RCC 7860 (cell line): ENCODE measurements at regions not wholly inside any gene's neighbourhood (a gene's known extent, or its start where the extent isn't known, plus 50 kb on each side); places are given as distances from the start of the nearest gene placed in this dataset.

Experiments used
- DNase-seq: peaks from one replicate; pipeline ENCODE4 v3.0.0-alpha.2; 2015; ENCODE audit warnings: low spot score
- FAIRE-seq: peaks from 2 replicates; lab custom pipeline; 2012; peaks lifted over from hg19 to GRCh38; lab: Jason Lieb, UNC

DNA sequence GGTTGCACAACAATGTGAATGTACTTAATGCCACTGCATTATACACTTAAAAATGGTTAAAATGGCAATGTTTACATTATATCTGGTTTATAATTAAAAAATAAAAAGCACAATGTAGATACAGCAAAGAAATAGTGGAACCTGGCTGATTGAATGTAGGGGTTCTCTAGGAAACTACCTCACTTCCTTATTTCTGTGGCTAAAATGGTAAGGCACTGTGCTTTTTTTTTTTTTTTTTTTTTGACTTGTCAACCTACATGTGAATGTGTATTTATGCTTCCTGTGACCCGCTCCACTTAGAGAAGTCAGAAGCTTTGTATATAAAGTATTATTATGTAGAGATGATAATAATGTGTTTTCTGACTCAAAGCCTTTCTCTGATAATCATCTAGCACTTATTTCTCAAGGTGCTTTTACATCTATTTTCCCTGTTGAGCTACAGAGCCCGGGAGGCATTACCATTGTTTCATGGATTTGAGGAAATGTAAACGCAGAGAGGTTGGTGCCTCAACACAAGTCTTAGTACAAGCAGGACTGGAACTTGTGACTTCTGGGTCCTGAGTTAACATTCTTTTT lies 55.0 kb downstream of the SOX4 start:
- FAIRE-seq (no peak), DNase-seq (no peak)

DNA sequence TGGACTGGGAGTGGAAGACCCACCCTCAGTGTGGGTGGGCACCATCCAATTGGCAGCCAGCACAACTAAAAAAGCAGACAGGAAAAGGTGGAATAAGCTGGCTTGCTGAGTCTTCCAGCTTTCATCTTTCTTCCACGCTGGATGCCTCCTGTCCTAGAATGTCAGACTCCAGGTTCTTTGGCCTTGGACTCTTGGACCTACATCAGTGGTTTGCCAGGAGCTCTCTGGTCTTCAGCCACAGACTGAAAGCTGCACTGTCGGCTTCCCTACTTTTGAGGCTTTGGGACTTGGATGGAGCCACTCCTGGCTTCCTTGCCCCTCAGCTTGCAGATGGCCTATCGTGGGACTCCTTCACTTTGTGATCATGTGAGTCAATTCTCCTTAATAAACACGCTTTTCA lies 59.8 kb downstream of the SOX4 start:
- no peak for DNase-seq
- FAIRE-seq: no peak

DNA sequence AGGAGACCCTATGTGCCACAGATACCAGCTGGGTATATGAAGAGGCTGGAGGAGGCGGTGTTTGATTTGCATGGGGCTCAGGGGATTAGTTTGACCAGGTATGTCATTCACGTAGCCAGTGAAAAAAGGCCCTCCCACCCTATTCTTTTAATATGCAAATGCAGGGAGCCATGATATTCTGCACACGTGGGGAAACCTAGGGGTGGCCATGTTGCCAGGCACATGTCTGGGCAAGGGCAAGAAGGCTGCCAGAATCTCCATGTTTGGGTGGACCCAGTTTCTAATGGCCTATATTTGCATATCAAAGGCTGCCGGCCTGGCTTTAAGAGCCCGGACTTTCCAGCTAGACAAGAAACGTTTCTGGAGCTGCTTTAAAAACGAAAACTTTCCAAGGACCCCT lies 60.4 kb downstream of the SOX4 start:
- no peak for FAIRE-seq
- DNase-seq: no peak

DNA sequence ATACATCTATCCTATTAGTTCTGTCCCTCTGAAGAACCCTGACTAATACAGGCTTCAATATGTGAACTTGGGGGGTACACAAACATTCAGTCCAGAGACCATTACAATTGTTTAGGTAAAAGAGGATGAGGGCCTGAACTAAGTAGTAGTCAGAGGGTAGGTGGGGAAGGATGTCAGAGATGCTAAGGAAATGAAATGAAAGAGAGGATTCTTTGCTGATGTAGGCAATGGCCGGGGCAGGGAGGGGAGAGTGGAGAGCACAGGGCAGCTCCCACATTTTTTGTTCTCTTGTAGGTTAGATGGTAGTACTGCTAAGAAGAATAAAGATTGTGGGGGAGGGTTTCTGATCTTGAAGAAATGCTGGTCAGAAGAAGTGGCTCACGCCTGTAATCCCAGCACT lies 60.8 kb downstream of the SOX4 start:
- FAIRE-seq (no peak), DNase-seq (no peak)

DNA sequence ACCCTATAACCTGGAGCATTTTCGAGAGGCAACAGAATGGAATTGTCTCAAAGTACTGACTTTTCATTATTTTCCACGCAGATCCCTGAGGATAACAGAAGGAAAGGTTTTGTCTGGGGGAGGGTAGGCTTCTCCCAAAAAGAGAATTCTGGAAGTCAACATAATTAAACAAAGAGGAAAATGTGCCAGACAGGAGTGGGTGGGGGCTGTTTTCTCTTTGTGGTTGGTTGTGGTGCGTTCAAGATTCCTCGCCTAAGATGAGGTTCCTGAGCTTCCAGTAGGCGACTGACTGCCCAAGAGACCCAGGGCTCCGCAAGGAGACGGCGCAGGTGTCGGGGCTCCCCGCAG lies 70.4 kb downstream of the SOX4 start:
- no peak for FAIRE-seq
- DNase-seq: no peak

DNA sequence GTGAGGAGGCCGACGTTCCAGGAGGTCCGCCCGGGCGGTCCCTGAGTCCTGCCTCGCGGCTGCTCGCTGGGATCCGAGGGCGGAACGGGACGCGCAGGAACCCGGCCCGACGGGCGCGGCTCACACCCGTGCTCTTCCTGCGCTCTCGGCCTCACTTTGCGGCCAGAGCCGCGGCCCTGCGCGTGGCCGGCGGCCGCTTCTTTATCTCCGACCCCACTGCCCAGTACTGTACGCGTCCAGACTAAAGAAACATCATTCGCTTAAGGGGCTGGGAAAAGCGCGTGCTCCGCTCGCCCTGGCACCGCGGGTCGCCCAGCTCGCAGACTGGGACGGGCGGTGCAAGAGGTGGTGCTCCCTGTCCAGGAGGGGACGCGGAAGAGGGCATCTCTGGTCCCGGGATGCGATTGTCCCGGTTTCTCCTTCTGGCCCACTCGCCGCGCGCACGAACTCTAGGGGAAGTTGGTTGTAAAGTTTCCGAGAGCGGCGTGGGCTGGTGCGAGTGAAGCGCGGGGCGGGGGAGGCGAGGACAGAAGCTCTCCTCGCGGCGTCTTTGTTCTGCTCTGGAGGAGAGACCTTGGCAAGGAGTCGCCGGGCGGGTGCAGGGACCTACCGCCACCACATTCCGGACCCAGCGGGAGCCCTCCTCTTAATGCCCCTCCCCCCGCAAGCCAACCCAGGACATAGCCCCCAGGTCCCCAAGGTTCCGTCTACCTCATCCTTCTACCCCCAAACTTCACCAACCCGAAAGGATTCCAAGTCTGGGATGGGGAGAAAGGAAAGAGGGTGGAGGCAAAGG lies 71.0 kb downstream of the SOX4 start:
- FAIRE-seq (no peak), DNase-seq (no peak)

DNA sequence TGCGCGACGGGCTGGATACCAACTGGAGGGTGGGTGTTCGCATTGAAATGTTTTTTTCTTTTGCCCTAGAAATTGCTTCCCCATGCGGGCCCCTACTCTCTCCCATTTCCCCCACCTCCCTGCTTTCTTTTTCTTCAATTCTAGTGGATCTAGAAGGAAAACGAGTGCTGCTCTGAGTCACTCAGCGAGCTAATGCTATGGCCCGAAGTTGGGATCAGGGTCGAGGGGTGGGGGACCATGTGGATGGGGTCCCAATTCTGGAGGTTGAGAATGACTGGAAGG lies 71.5 kb downstream of the SOX4 start:
- FAIRE-seq (no peak), DNase-seq (no peak)

DNA sequence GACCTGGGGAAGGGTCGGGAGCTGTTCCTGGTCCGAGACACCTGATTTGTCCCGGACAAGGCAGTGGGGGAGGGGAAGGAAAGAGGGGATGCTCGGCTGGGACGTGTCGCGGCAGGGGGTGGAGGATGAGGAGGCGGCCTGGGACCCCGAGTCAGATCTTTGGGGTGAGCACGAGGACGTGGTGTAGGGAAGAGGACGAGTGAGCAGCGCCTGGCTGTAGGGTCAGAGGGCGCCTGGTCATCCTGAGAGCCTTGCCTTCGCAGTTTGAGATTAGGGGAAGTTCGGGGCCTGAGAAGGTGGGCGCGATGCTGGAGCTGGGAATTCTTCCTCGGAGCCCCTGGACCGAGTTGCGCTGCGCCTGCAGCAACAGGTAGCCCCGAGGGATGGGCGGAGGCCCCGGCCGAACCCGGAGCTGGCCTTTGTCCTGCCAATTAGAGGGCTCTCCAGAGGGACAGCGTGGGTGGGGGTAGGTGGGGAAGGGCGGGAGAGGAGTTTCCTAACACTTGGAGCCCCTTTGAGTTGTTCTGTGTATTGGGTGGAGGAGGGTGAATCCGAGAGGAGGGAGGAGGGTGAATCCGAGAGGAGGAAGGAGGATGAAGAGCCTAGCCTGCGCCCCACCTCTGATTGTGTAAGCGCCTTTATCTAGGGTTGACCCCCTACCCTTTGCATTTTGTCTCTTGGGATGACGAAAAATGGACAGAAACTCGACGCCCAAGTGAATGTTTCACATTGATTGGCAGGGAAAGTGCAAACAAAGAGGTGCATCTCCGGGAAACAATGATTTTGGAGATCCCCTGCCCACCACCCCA lies 72.0 kb downstream of the SOX4 start:
- FAIRE-seq (no peak), DNase-seq (no peak)

DNA sequence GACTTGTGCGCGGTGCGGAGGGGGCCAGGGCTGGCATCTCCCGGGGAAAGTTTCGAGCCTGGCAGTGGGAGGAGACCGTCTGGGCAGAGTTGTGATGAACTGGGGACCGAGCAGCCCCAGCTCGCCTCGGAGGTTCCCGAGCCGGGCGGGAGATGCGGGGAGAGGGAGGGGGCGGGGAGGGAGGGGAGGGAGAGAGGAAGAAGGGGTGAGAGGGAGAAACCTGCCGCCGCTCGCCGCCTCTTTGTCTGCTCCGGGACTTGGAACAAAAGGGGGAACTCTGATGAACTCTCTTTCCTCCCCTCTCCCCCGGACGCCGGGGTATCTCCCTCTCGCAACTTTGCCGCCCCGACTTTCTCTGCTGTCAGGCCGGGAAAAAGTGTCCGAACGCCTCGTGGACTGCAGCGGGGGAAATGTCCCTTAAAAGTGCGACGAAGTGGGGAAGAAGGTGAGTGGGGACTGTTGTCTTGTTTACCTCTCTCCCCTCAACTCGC lies 72.7 kb downstream of the SOX4 start:
- no peak for FAIRE-seq

DNA sequence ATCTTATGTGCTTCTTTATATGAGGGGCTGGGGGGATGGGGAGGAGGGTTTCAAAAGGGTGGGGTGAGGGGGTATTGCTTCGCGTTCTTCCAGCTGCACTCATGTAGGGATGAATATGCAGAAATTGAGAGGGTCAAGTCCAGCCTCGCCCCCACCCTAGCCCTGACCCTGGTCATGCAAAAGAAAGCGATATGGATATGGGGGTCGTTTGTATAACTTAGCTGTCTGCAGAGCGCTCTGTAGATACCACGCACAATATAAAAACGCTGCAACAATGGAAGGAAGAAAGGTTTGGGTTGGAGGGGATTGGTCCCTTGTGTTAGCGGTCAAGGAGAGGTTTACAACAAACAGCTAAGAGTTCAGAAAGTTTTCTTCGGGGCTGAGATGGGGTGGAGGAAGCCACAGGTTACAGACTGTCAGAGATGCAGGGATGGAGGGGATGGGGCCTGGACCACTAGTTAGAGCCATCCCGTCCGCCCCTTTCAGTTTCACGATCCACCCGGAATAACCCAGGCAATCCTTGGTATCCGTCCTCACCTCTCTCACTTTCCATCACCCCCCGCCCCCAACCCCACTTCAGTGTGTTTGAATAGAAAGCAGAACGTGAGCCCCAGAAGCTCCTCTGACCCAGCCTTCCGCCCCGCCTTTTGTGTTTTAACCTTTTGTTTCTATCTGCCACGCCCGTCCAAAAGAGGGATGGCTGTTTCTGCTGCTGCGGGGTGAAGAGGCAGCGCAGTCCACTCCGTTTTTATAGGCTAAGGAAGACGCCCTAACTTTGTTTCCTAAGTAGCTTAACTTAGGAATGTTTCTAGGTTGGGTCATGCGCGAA lies 73.5 kb downstream of the SOX4 start:
- FAIRE-seq: no peak
- DNase-seq: no peak

More for the DNA sequence above, 72.7 kb downstream of the SOX4 start:
- no peak for DNase-seq

DNA sequence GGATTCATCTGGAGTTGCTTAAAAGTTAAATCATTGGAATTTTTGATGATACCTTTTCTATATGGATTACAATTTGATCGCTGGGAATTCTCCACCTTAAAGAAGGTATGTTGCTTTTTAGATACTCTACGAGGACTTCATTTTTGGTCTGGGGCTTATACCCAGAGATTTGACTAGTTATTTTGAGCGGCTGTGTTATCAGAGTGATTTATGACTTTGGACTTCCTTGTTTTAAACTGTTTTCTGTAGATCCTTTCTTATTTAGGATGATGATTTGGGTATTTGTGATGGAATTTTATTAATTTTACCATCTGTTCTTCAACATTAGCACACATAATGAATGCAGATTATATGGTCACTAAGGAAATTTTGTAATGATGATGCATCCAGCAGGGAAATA lies 75.2 kb downstream of the SOX4 start:
- FAIRE-seq: no peak

DNA sequence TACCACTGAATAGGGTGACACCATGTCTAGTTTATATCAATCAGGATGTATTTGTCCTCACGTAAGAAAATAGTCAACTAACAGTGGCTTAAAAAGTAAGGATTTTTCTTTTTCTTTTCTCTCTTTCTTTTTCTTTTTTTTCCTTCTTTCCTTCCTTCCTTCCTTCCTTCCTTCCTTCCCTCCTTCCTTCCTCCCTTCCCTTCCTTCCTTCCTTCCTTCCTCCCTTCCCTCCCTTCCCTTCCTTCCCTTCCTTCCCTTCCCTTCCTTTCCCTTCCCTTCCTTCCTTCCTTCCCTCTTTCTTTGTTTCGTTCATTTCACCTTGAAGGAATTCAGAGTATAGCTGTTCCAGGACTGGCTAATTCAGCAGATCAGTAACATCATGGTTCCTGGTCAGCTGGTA lies 83.2 kb downstream of the SOX4 start:
- FAIRE-seq (no peak), DNase-seq (no peak)

More for the DNA sequence above, 75.2 kb downstream of the SOX4 start:
- DNase-seq: no peak

DNA sequence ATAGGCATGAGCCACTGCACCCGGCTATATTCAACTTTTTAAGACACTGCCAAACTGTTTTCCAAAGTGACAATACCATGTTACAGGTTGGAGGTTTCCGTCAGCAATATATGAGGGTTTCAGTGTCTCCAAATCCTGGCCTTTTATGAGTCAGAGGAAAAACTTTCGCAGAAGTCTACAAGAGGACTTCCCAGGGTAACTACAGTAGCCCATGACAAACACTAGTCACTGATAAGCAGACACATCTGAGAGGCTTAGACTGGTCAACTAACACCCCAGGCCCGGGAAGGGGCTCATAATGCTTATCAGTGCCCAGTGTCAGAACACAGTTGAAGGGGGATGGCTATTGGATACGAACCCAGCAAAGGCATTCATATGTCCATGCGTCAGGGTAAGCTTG lies 85.4 kb downstream of the SOX4 start:
- DNase-seq (peak; percentile 57), FAIRE-seq (no peak)

DNA sequence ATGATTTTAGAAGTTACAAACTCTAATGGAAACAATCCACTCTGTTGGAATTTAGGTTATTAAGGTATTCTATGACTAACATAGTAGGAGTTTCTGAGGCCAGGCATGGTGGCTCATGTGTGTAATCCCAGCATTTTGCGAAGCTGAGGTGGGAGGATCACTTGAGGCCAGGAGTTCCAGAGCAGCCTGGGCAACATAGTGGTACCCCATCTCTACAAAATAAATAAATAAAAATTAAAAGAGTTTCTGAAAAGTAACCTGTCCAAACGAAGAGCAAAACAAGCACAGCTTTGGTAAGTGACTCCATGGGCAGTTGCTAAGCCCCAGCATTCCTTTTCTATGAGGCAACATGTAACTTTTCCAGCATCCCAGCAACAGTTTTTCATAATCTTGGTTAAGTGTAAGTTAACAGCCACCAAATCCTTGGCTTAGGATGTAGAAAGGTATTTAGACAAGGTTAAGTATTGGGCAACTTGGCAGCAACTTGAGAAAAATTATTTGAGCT lies 86.3 kb downstream of the SOX4 start:
- DNase-seq (peak; percentile 62), FAIRE-seq (no peak)

DNA sequence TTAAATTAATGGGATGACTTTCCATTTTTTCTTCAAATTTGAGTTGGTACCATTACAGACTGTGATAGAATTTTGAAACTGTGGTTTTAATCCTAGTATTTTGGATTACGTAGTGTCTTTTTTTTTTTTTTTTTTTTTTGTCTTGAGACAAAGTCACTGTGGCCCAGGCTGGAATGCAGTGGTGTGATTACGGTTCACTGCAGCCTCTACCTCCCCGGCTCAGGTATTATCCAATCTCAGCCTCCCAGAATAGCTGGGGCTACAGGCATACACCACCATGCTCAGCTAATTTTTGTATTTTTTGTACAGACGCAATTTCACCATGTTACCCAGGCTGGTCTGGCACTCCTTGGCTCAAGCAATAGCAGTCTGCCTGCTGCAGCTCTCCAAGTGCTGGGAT lies 87.1 kb downstream of the SOX4 start:
- no peak for FAIRE-seq
- DNase-seq: no peak

DNA sequence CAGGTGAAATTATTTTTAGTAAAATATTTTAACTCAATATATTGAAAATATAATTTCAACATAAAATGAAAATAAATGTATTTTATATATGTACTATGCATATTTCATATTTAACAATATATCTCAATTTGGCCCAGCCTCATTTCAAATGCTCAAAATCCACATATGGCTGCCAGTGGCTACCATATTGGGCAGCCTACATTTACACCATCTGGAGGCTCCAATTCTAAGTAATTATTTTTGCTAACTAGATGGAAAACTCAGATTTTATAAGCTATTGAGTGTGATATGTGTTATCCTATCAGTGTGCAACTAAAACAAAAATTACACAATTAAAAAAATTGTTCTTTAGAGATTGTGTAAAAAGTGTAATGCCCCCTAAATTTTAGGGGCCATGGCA lies 96.9 kb downstream of the SOX4 start:
- FAIRE-seq: no peak

DNA sequence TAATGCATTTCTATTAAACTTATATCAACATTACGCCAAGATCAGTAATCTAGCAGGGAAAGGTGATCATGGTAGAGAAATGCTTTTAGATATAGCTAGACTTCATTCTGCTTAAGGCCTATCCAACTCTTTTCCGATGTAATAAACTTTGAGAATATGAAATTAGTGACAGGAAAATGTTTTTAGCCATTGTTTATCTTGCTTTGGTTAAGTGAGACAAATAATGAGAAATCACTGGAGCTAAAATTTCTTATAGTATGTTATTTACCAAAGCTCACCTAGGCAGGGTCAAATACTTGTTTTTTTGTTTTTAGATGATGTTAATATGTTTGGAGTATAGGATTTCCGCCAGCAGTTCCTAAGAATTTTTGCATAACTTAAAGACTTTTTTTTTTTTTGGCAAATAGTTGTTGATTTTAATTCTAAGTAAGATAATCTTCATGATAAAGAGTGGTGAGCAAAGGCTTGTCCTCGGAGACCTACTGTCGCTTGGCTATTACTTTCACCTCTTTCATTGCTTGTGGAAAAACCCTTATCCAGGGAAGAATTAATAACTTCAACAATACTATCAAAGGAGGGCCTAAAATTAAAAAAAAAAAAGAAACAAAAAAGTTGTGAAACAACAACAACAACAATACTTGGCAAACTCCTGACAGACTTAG lies 98.3 kb downstream of the SOX4 start:
- DNase-seq (no peak), FAIRE-seq (no peak)

More for the DNA sequence above, 96.9 kb downstream of the SOX4 start:
- DNase-seq: no peak

DNA sequence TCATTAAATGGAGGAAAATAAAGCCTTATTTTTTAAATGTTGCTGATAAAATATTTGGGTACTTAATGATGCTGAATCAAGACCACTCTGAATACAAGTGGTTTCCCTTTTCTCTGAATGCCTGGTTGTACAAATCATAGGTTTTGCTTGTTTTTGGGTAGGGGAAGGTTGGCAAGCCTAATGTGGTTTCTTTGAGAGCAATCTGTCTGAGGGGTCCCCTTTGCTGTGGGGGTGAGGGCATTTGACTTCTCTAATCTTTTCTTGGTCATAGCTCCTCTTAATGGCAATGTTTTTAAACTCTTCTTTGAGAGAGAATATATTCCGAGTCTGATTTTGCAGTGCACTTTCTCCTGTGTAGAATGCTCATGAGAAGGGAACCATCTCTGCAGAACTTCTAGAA lies 99.2 kb downstream of the SOX4 start:
- DNase-seq (no peak), FAIRE-seq (no peak)

DNA sequence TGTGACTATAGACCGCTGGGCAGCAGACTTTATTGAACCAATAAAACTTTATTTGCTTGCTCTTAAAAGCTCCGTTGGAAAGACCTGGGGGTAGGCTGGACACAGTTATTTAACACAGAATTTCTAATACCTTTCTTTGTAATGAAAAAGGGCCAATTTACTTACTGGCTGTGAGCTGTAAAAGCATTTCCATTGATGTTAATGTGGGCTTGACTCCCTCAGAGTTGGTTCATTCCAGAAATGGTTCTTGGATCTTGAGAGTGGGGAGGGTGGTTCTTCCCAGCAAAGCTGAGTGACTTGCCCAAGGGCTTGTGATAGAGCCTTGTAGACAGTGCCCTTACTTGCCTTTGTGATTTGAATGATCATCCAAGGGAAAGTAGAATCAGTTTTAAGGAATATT lies 100.6 kb downstream of the SOX4 start:
- DNase-seq (no peak), FAIRE-seq (no peak)

DNA sequence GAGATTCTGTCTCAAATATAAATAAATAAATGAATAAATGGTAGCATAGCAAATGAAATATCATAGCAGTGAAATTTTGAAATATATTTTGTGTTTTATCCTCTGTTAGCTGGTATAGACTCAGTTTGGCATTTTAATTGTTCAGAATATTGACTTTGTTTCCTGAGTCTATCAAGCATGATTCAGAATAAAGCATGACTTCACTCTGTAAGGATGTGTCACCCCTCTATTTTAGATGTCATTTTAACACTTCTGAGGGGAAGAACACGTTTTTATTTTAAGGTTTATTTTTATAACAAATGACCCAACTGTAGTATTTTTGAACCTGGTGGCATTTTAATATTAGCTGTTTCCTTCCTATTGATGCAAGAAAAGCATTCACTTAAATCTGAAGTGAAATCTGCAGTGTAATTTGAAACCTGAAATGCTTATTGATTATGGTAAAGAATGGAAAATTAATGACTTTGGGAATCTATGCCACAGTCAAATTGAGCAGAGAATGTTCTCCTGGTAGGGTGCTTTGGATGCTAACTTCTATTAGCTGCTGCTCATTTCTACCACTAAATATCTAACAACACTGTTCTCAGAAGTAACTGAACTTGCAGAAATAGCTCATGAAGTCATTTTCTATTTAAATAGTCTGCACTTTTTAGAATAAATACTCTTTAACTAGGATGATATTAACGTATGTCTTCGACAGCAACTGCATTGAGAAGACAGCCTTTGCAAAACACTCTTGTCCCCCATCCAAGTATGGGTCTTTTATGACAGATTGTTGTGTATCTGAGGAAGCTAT lies 114.2 kb downstream of the SOX4 start:
- no peak for FAIRE-seq
- no peak for DNase-seq
